ENCODE measurements at regions not wholly inside any gene's neighbourhood (a gene's known extent, or its start where the extent isn't known, plus 50 kb on each side); places are given as distances from the start of the nearest gene placed in this dataset.

GRCh38 chr10:4687397-4687796 lies 138.6 kb upstream of the AKR1E2 start:
- no peak for DNase-seq

GRCh38 chr10:4686644-4686996 lies 139.4 kb upstream of the AKR1E2 start:
- DNase-seq: no peak

- DNase-seq: no peak
Observed at GRCh38 chr10:4685904-4686643, 139.9 kb upstream of the AKR1E2 start.

GRCh38 chr10:4685491-4685890 lies 140.5 kb upstream of the AKR1E2 start:
- no peak for DNase-seq

GRCh38 chr10:4684434-4684833 lies 141.6 kb upstream of the AKR1E2 start:
- DNase-seq: no peak

- DNase-seq: no peak
Observed at GRCh38 chr10:4683838-4684237, 142.2 kb upstream of the AKR1E2 start.

- DNase-seq: no peak
Observed at GRCh38 chr10:4683137-4683536, 142.9 kb upstream of the AKR1E2 start.

GRCh38 chr10:4678951-4679671 lies 146.9 kb upstream of the AKR1E2 start:
- DNase-seq: no peak

- DNase-seq: peak; percentile 92
Observed at GRCh38 chr10:4678023-4678950, 147.7 kb upstream of the AKR1E2 start.

GRCh38 chr10:4677296-4678021 lies 148.5 kb upstream of the AKR1E2 start:
- peak; percentile 75 for DNase-seq

GRCh38 chr10:4676566-4676965 lies 149.4 kb upstream of the AKR1E2 start:
- DNase-seq: peak; percentile 41

GRCh38 chr10:4675808-4676207 lies 150.2 kb upstream of the AKR1E2 start:
- no peak for DNase-seq

- no peak for DNase-seq
Observed at GRCh38 chr10:4673279-4674040, 152.5 kb upstream of the AKR1E2 start.

GRCh38 chr10:4672201-4672600 lies 153.8 kb upstream of the AKR1E2 start:
- no peak for DNase-seq

- no peak for DNase-seq
Observed at GRCh38 chr10:4671451-4672145, 154.4 kb upstream of the AKR1E2 start.

- DNase-seq: no peak
Observed at GRCh38 chr10:4670737-4671136, 155.3 kb upstream of the AKR1E2 start.

- no peak for DNase-seq
Observed at GRCh38 chr10:4669585-4669984, 156.4 kb upstream of the AKR1E2 start.

GRCh38 chr10:4663162-4663992 lies 162.6 kb upstream of the AKR1E2 start:
- peak; percentile 99 for DNase-seq

GRCh38 chr10:4662576-4663161 lies 163.3 kb upstream of the AKR1E2 start:
- DNase-seq: no peak
